GM23248 (cell line): ENCODE measurements at regions not wholly inside any gene's neighbourhood (a gene's known extent, or its start where the extent isn't known, plus 50 kb on each side); places are given as distances from the start of the nearest gene placed in this dataset.

Experiments used
- DNase-seq: peaks from one replicate; pipeline ENCODE4 v3.0.0-alpha.2; 2015
- H2AFZ ChIP-seq: fragments of 200-600 bp; sonication (generic); 2 replicates; pipeline ENCODE4 v1.6.1; 2016; ENCODE audit warnings: antibody characterized with exemption
- H3F3A ChIP-seq: fragments of 200-600 bp; sonication (generic); 2 replicates; pipeline ENCODE4 v1.6.1; 2016; ENCODE audit warnings: mild to moderate bottlenecking, antibody characterized with exemption, mixed run types; ENCODE audit not compliant: insufficient read depth
- H3K27ac ChIP-seq: fragments of 200-600 bp; sonication (generic); 2 replicates; pipeline ENCODE4 v1.5.1; 2016; ENCODE audit warnings: mild to moderate bottlenecking
- H3K27me3 ChIP-seq: fragments of 200-600 bp; sonication (generic); replicated peaks from 2 replicates; pipeline ENCODE4 v1.6.1; 2016; ENCODE audit warnings: mild to moderate bottlenecking; ENCODE audit not compliant: insufficient read depth
- H3K36me3 ChIP-seq: fragments of 200-600 bp; sonication (generic); 2 replicates; pipeline ENCODE4 v1.6.1; 2016; ENCODE audit warnings: low read depth, mild to moderate bottlenecking
- H3K4me1 ChIP-seq: fragments of 200-600 bp; sonication (generic); 2 replicates; pipeline ENCODE4 v1.6.1; 2016; ENCODE audit warnings: mild to moderate bottlenecking; ENCODE audit not compliant: insufficient read depth
- H3K4me2 ChIP-seq: fragments of 200-600 bp; sonication (generic); one replicate; pipeline ENCODE4 v1.6.1; 2016; ENCODE audit warnings: mild to moderate bottlenecking; ENCODE audit not compliant: unreplicated experiment
- H3K4me3 ChIP-seq: fragments of 200-600 bp; sonication (generic); 2 replicates; pipeline ENCODE4 v1.5.1; 2016; ENCODE audit warnings: mild to moderate bottlenecking
- H3K79me2 ChIP-seq: fragments of 200-600 bp; sonication (generic); 2 replicates; pipeline ENCODE4 v1.6.1; 2016; ENCODE audit warnings: mild to moderate bottlenecking; ENCODE audit not compliant: insufficient read depth
- H3K9ac ChIP-seq: fragments of 200-600 bp; sonication (generic); 2 replicates; pipeline ENCODE4 v1.6.1; 2016; ENCODE audit warnings: mild to moderate bottlenecking
- H3K9me2 ChIP-seq: fragments of 200-600 bp; sonication (generic); 2 replicates; pipeline ENCODE4 v1.6.1; 2016; ENCODE audit warnings: mixed run types, mild to moderate bottlenecking, moderate library complexity; ENCODE audit not compliant: insufficient read depth
- H3K9me3 ChIP-seq: fragments of 200-600 bp; sonication (generic); one replicate; pipeline ENCODE4 v1.6.1; 2017; ENCODE audit warnings: low read depth
- H4K20me1 ChIP-seq: fragments of 200-600 bp; sonication (generic); 2 replicates; pipeline ENCODE4 v1.6.0; 2016; ENCODE audit not compliant: insufficient read depth
- EZH2 ChIP-seq: fragments of 200-600 bp; sonication (generic); IDR thresholded peaks from 2 replicates; pipeline ENCODE4 v1.6.1; 2018; ENCODE audit warnings: antibody characterized with exemption, mild to moderate bottlenecking; ENCODE audit not compliant: insufficient read depth, poor library complexity, severe bottlenecking
- EZH2phosphoT487 ChIP-seq: fragments of 200-600 bp; sonication (generic); IDR thresholded peaks from 2 replicates; pipeline ENCODE4 v1.6.1; 2018; ENCODE audit warnings: antibody characterized with exemption, moderate library complexity, mild to moderate bottlenecking, low read depth; ENCODE audit not compliant: insufficient read depth
- WGBS, 2 experiments: methylation state at CpG; one replicate each; pipeline ENCODE4 v1.1.6; 2015 to 2017; ENCODE audit warnings: low lambda C conversion rate in 2 of 2, low coverage in 1 of 2; ENCODE audit errors: missing lambda C conversion rate in 2 of 2; 5-methylcytosine and 5-hydroxymethylcytosine counted together
- in situ Hi-C: fragments of 300-500 bp; cut with MboI; formaldehyde crosslinking; loops from 2 replicates; pipeline ENCODE4 v1.15.0; 2020

- Histone ChIP-seq H3F3A (peaks cover 27% of the 10 kb centered on the region), H3K4me1 (peaks cover 32% of the 10 kb centered on the region), H3K9ac (no peak overlapping the region), H3K36me3 (no peaks in the 10 kb centered on the region), H4K20me1 (no peaks in the 10 kb centered on the region), H3K4me2 (no peak overlapping the region), H2AFZ (no peak overlapping the region), H3K27ac (no peak overlapping the region), H3K9me3 (no peaks in the 10 kb centered on the region), H3K9me2 (no peaks in the 10 kb centered on the region), H3K79me2 (no peaks in the 10 kb centered on the region), H3K27me3 (no peaks in the 10 kb centered on the region), H3K4me3 (no peak overlapping the region)
- DNase-seq: no peak
- in situ Hi-C loops: no loop called here
- WGBS, 2 experiments: 95 to 97% methylated on average over 2 of the region's 2 CpGs
- TF ChIP-seq EZH2phosphoT487 (no peak), EZH2 (no peak)
These were observed 157.4 kb upstream of the LYZL2 start for GRCh38 chr10:30786906-30787305.

DNA sequence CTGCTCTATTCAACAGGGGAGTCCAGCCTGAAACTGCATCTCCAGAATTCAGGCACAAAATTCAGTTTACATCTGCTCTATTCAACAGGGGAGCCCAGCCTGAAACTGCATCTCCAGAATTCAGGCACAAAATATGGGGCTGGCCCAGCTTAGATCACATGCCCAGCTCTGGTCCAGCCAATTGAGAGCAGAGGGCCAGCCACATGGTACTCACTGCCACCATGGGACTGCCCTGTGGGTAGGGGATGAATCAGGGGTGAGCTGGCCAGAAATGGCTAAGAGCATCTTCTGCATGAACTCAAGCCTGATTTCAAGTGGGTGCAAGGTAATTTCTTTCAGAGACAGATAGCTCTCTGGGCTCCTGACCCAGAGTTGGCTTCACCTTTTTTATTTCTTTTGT, 156.6 kb upstream of the LYZL2 start:
- no peaks in the 10 kb centered on the region for H3K9me2 ChIP-seq
- no peaks in the 10 kb centered on the region for H3K79me2 ChIP-seq
- H3K36me3 ChIP-seq: no peaks in the 10 kb centered on the region
- no peak overlapping the region for H2AFZ ChIP-seq
- no peak for TF ChIP-seq EZH2
- TF ChIP-seq EZH2phosphoT487: no peak
- in situ Hi-C loops: no loop called here
- no peak overlapping the region for H3K9ac ChIP-seq
- DNase-seq: peak; percentile 84
- no peaks in the 10 kb centered on the region for H3K9me3 ChIP-seq
- H3K27me3 ChIP-seq: no peaks in the 10 kb centered on the region
- H3K4me3 ChIP-seq: no peak overlapping the region
- no peak overlapping the region for H3K27ac ChIP-seq
- peaks cover 27% of the 10 kb centered on the region for H3F3A ChIP-seq
- H3K4me1 ChIP-seq: peaks cover 32% of the 10 kb centered on the region
- peak overlapping the region; percentile 0 for H3K4me2 ChIP-seq
- H4K20me1 ChIP-seq: no peaks in the 10 kb centered on the region

- H3F3A ChIP-seq: peaks cover 27% of the 10 kb centered on the region
- no peaks in the 10 kb centered on the region for H3K9me2 ChIP-seq
- peak overlapping the region; percentile 96 for H2AFZ ChIP-seq
- H3K9me3 ChIP-seq: no peaks in the 10 kb centered on the region
- peak overlapping the region; percentile 82 for H3K9ac ChIP-seq
- WGBS, 2 experiments: 7% methylated on average over 51 to 59 of the region's 63 CpGs
- no peaks in the 10 kb centered on the region for H3K36me3 ChIP-seq
- no peak for TF ChIP-seq EZH2
- no peak for TF ChIP-seq EZH2phosphoT487
- peak overlapping the region; percentile 84 for H3K4me3 ChIP-seq
- H3K4me1 ChIP-seq: peaks cover 32% of the 10 kb centered on the region
- H3K79me2 ChIP-seq: no peaks in the 10 kb centered on the region
- peak overlapping the region; percentile 67 for H3K27ac ChIP-seq
- in situ Hi-C loops: no loop called here
- H3K4me2 ChIP-seq: peak overlapping the region; percentile 95
- DNase-seq: peak; percentile 69
- no peaks in the 10 kb centered on the region for H3K27me3 ChIP-seq
- no peaks in the 10 kb centered on the region for H4K20me1 ChIP-seq
These were observed 155.5 kb upstream of the LYZL2 start for GRCh38 chr10:30784897-30785605.

- H3K9ac ChIP-seq: peak overlapping the region; percentile 82
- 1% methylated on average over 5 of the region's 5 CpGs for WGBS, 2 experiments
- no peaks in the 10 kb centered on the region for H3K27me3 ChIP-seq
- no peaks in the 10 kb centered on the region for H4K20me1 ChIP-seq
- H3K9me2 ChIP-seq: no peaks in the 10 kb centered on the region
- H3K27ac ChIP-seq: peak overlapping the region; percentile 67
- no peak for TF ChIP-seq EZH2
- peak; percentile 70 for DNase-seq
- H2AFZ ChIP-seq: peak overlapping the region; percentile 96
- peak overlapping the region; percentile 84 for H3K4me3 ChIP-seq
- H3K4me1 ChIP-seq: peaks cover 32% of the 10 kb centered on the region
- no peaks in the 10 kb centered on the region for H3K79me2 ChIP-seq
- H3K4me2 ChIP-seq: peak overlapping the region; percentile 95
- in situ Hi-C loops: no loop called here
- no peaks in the 10 kb centered on the region for H3K36me3 ChIP-seq
- H3F3A ChIP-seq: peaks cover 27% of the 10 kb centered on the region
- H3K9me3 ChIP-seq: no peaks in the 10 kb centered on the region
These were observed 155.0 kb upstream of the LYZL2 start for GRCh38 chr10:30784524-30784896.
